ENCODE measurements at regions not wholly inside any gene's neighbourhood (a gene's known extent, or its start where the extent isn't known, plus 50 kb on each side); places are given as distances from the start of the nearest gene placed in this dataset.
A peak's percentile ranks its signal among the peaks of the same experiment; 100 is the strongest.
"Not testable (repeated sequence)": the region's sequence is repeated elsewhere in the genome, so short reads cannot be mapped to it uniquely, and the experiment has no call there.

- DNase-seq: peak; percentile 1
- no peak for TF ChIP-seq CTCF (IDR thresholded peaks at IDR 0.05; ENCODE audit: low read depth, low read length, missing control alignments)
- in situ Hi-C loops (cut with HindIII; ENCODE audit: low pct_ligation_motif_present, low sequenced_read_pairs): no loop called here
Observed at GRCh38 chr15:96629511-96629910, 299.0 kb downstream of the NR2F2 start.

GRCh38 chr15:96638793-96639192 lies 308.3 kb downstream of the NR2F2 start:
- no peak for TF ChIP-seq CTCF (IDR thresholded peaks at IDR 0.05; ENCODE audit: low read depth, low read length, missing control alignments)
- no peak overlapping the region for H3K27ac ChIP-seq
- in situ Hi-C loops (cut with HindIII; ENCODE audit: low pct_ligation_motif_present, low sequenced_read_pairs): no loop called here
- H3K27me3 ChIP-seq (replicated peaks): no peaks in the 10 kb centered on the region
- no peaks in the 10 kb centered on the region for H3K36me3 ChIP-seq (replicated peaks)
- no peak for DNase-seq
- H3K4me3 ChIP-seq (ENCODE audit: low read depth, low read length): no peak overlapping the region

More at GRCh38 chr15:96629511-96629910, 299.0 kb downstream of the NR2F2 start:
- H3K27ac ChIP-seq: no peak overlapping the region
- no peak overlapping the region for H3K4me3 ChIP-seq (ENCODE audit: low read depth, low read length)
- no peaks in the 10 kb centered on the region for H3K27me3 ChIP-seq (replicated peaks)
- H3K36me3 ChIP-seq (replicated peaks): no peaks in the 10 kb centered on the region

- no peak for TF ChIP-seq CTCF (IDR thresholded peaks at IDR 0.05; ENCODE audit: low read depth, low read length, missing control alignments)
- H3K36me3 ChIP-seq (replicated peaks): no peaks in the 10 kb centered on the region
- no peaks in the 10 kb centered on the region for H3K27me3 ChIP-seq (replicated peaks)
- no peak overlapping the region for H3K27ac ChIP-seq
- DNase-seq: no peak
- in situ Hi-C loops (cut with HindIII; ENCODE audit: low pct_ligation_motif_present, low sequenced_read_pairs): no loop called here
- H3K4me3 ChIP-seq (ENCODE audit: low read depth, low read length): no peak overlapping the region
Observed at GRCh38 chr15:96645796-96646195, 315.3 kb downstream of the NR2F2 start.

- no peak for TF ChIP-seq CTCF (IDR thresholded peaks at IDR 0.05; ENCODE audit: low read depth, low read length, missing control alignments)
- Histone ChIP-seq H3K27ac (no peak overlapping the region), H3K36me3 (replicated peaks) (no peaks in the 10 kb centered on the region), H3K4me3 (ENCODE audit: low read depth, low read length) (no peak overlapping the region), H3K27me3 (replicated peaks) (no peaks in the 10 kb centered on the region)
- DNase-seq: no peak
- in situ Hi-C loops (cut with HindIII; ENCODE audit: low pct_ligation_motif_present, low sequenced_read_pairs): no loop called here
Observed at GRCh38 chr15:96648866-96649265, 318.4 kb downstream of the NR2F2 start.

- Histone ChIP-seq H3K4me3 (ENCODE audit: low read depth, low read length) (no peak overlapping the region), H3K36me3 (replicated peaks) (no peaks in the 10 kb centered on the region), H3K27ac (no peak overlapping the region), H3K27me3 (replicated peaks) (no peaks in the 10 kb centered on the region)
- no peak for TF ChIP-seq CTCF (IDR thresholded peaks at IDR 0.05; ENCODE audit: low read depth, low read length, missing control alignments)
- no peak for DNase-seq
- in situ Hi-C loops (cut with HindIII; ENCODE audit: low pct_ligation_motif_present, low sequenced_read_pairs): no loop called here
Observed at GRCh38 chr15:96657096-96657495, 326.6 kb downstream of the NR2F2 start.

- in situ Hi-C loops (cut with HindIII; ENCODE audit: low pct_ligation_motif_present, low sequenced_read_pairs); DNase-seq; H3K27me3 ChIP-seq (replicated peaks); H3K4me3 ChIP-seq (ENCODE audit: low read depth, low read length); H3K36me3 ChIP-seq (replicated peaks); H3K27ac ChIP-seq: not testable (repeated sequence)
Observed at GRCh38 chr15:96666979-96667378, 336.5 kb downstream of the NR2F2 start.

Data from brain microvascular endothelial cell (primary cell).